ENCODE measurements at regions not wholly inside any gene's neighbourhood (a gene's known extent, or its start where the extent isn't known, plus 50 kb on each side); places are given as distances from the start of the nearest gene placed in this dataset.

- Histone ChIP-seq H3K9me3 (ENCODE audit: control insufficient read depth in 1 of 2, low read length in 2 of 2) (no peaks in the 10 kb centered on the region), H3K36me3 (ENCODE audit: insufficient read depth, low read length) (no peaks in the 10 kb centered on the region), H3K27ac (ENCODE audit: low read depth, low read length) (no peak overlapping the region), H3K4me1 (ENCODE audit: insufficient read depth, low read length) (no peaks in the 10 kb centered on the region), H3K4me3 (ENCODE audit: low read length in 2 of 2) (no peak overlapping the region), H3K27me3 (ENCODE audit: insufficient read depth, low read length) (no peaks in the 10 kb centered on the region)
- Mint-ChIP-seq H3K4me3 (no peak overlapping the region), H3K27ac (no peak overlapping the region), H3K27me3 (peaks cover 12 to 13% of the 10 kb centered on the region in 2 donors), H3K36me3 (no peaks in the 10 kb centered on the region), H3K9me3 (peaks cover 0 to 2% (median 0%) of the 10 kb centered on the region in 8 donors), H3K4me1 (no peaks in the 10 kb centered on the region)
- intact Hi-C loops (cut with micrococcal nuclease): no loop called here
- no peak for DNase-seq
- ChIA-PET POLR2A (ENCODE audit: partially characterized antibody) (no interaction called here), CTCF (ENCODE audit: partially characterized antibody) (no interaction called here)
These were observed 63.7 kb upstream of the PSMD7 start for GRCh38 chr16:74232806-74233465.

DNA sequence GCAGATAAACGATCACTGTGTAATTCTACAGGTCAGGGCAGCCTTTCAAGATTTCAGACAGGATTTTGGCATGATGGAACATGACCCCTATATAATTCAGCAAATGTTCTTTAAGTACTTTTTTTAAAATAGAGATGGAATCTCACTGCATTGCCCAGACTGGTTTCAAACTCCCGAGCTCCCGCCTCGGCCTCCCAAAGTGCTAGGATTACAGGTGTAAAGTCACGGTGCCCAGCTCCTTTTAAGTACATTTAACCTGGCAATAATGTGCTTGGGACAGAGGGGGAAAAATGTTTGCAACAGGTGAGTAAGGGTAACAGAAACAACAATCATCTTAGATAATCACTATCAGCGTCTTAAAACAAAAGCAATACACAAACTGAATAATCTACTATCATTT is 66.5 kb upstream of the PSMD7 start:
- H3K36me3 Mint-ChIP-seq: no peaks in the 10 kb centered on the region
- no peaks in the 10 kb centered on the region for H3K27me3 ChIP-seq (ENCODE audit: insufficient read depth, low read length)
- H3K4me1 ChIP-seq (ENCODE audit: insufficient read depth, low read length): no peaks in the 10 kb centered on the region
- H3K27ac ChIP-seq (ENCODE audit: low read depth, low read length): no peak overlapping the region
- peaks cover 10% of the 10 kb centered on the region in 2 donors for H3K27me3 Mint-ChIP-seq
- H3K27ac Mint-ChIP-seq: no peak overlapping the region
- H3K36me3 ChIP-seq (ENCODE audit: insufficient read depth, low read length): no peaks in the 10 kb centered on the region
- H3K9me3 Mint-ChIP-seq: peaks cover 0 to 4% (median 0%) of the 10 kb centered on the region in 8 donors
- no peak for DNase-seq
- intact Hi-C loops (cut with micrococcal nuclease): no loop called here
- ChIA-PET POLR2A (ENCODE audit: partially characterized antibody) (no interaction called here), CTCF (ENCODE audit: partially characterized antibody) (no interaction called here)
- H3K4me3 ChIP-seq (ENCODE audit: low read length in 2 of 2): no peak overlapping the region
- H3K4me1 Mint-ChIP-seq: no peaks in the 10 kb centered on the region
- H3K9me3 ChIP-seq (ENCODE audit: control insufficient read depth in 1 of 2, low read length in 2 of 2): no peaks in the 10 kb centered on the region
- H3K4me3 Mint-ChIP-seq: no peak overlapping the region

DNA sequence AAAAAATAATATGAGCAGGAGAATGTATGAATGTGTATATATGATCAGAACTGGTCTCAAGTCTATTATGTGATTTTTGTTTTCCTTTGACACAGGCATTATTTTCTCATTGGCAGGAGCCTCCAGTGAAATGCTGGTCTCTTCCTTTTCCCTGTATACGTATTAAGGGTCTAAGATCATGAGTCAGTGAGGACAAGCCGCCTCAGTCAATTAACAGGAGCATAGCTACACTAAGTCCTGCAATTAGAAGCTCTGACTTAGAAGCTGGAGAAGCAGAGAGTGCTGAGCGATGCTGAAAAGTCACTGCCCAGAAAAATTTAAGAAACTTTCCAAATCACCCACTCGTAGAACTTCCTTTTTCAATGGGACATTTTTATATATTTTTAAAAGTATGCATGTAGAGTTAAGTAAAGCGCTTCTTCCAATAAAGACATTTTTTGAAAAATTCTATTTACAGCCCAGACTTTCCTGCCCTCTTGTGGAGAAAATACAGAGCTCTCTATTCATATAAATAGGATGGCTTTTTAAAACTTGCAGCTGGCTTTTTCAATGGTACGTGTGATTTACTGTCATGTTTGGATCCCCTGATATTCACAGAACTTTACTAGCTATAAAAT is 70.2 kb upstream of the PSMD7 start:
- H3K4me3 ChIP-seq (ENCODE audit: low read length in 2 of 2): no peak overlapping the region
- Mint-ChIP-seq H3K36me3 (no peaks in the 10 kb centered on the region), H3K4me3 (no peak overlapping the region), H3K27me3 (peaks cover 10 to 14% of the 10 kb centered on the region in 2 donors), H3K27ac (no peak overlapping the region), H3K4me1 (no peaks in the 10 kb centered on the region), H3K9me3 (peaks cover 0 to 4% (median 0%) of the 10 kb centered on the region in 8 donors)
- H3K4me1 ChIP-seq (ENCODE audit: insufficient read depth, low read length): no peaks in the 10 kb centered on the region
- H3K27ac ChIP-seq (ENCODE audit: low read depth, low read length): no peak overlapping the region
- intact Hi-C loops (cut with micrococcal nuclease): no loop called here
- POLR2A ChIA-PET (ENCODE audit: partially characterized antibody): no interaction called here
- no peaks in the 10 kb centered on the region for H3K36me3 ChIP-seq (ENCODE audit: insufficient read depth, low read length)
- CTCF ChIA-PET (ENCODE audit: partially characterized antibody): no interaction called here
- no peaks in the 10 kb centered on the region for H3K27me3 ChIP-seq (ENCODE audit: insufficient read depth, low read length)
- no peaks in the 10 kb centered on the region for H3K9me3 ChIP-seq (ENCODE audit: control insufficient read depth in 1 of 2, low read length in 2 of 2)
- DNase-seq: no peak

GRCh38 chr16:74224828-74225612 is 71.6 kb upstream of the PSMD7 start:
- H3K9me3 ChIP-seq (ENCODE audit: control insufficient read depth in 1 of 2, low read length in 2 of 2): no peaks in the 10 kb centered on the region
- H3K4me1 Mint-ChIP-seq: no peaks in the 10 kb centered on the region
- no peak for DNase-seq
- H3K4me3 Mint-ChIP-seq: no peak overlapping the region
- H3K27ac ChIP-seq (ENCODE audit: low read depth, low read length): no peak overlapping the region
- H3K36me3 Mint-ChIP-seq: no peaks in the 10 kb centered on the region
- H3K27me3 Mint-ChIP-seq: peaks cover 9 to 13% of the 10 kb centered on the region in 2 donors
- POLR2A ChIA-PET (ENCODE audit: partially characterized antibody): no interaction called here
- no peaks in the 10 kb centered on the region for H3K4me1 ChIP-seq (ENCODE audit: insufficient read depth, low read length)
- H3K4me3 ChIP-seq (ENCODE audit: low read length in 2 of 2): no peak overlapping the region
- peaks cover 0 to 4% (median 0%) of the 10 kb centered on the region in 8 donors for H3K9me3 Mint-ChIP-seq
- intact Hi-C loops (cut with micrococcal nuclease): no loop called here
- H3K27ac Mint-ChIP-seq: no peak overlapping the region
- no peaks in the 10 kb centered on the region for H3K27me3 ChIP-seq (ENCODE audit: insufficient read depth, low read length)
- CTCF ChIA-PET (ENCODE audit: partially characterized antibody): no interaction called here
- no peaks in the 10 kb centered on the region for H3K36me3 ChIP-seq (ENCODE audit: insufficient read depth, low read length)

DNA sequence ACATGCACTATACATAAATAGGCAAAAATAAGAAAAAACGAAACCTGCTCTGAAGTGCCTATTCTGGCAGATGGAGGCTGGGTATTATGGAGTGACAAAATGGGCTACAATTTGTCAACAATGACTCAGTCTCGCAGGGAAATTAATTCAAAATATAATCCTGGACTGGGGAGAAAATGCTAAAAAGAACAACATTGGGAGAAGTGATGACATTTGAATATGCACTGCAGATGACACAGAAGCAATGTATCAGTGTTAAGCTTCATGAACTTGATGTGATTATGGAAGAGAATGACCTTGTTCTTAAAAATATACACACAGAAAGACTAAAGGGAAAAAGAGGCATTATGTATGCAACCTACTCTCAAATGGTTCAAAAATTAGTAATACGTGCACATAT is 74.8 kb upstream of the PSMD7 start:
- intact Hi-C loops (cut with micrococcal nuclease): no loop called here
- no peak overlapping the region for H3K27ac Mint-ChIP-seq
- no peak overlapping the region for H3K4me3 Mint-ChIP-seq
- H3K27me3 Mint-ChIP-seq: peaks cover 2 to 9% of the 10 kb centered on the region in 2 donors
- Histone ChIP-seq H3K4me1 (ENCODE audit: insufficient read depth, low read length) (no peaks in the 10 kb centered on the region), H3K36me3 (ENCODE audit: insufficient read depth, low read length) (no peaks in the 10 kb centered on the region), H3K27ac (ENCODE audit: low read depth, low read length) (no peak overlapping the region), H3K27me3 (ENCODE audit: insufficient read depth, low read length) (no peaks in the 10 kb centered on the region), H3K9me3 (ENCODE audit: control insufficient read depth in 1 of 2, low read length in 2 of 2) (no peaks in the 10 kb centered on the region), H3K4me3 (ENCODE audit: low read length in 2 of 2) (no peak overlapping the region)
- ChIA-PET CTCF (ENCODE audit: partially characterized antibody) (no interaction called here), POLR2A (ENCODE audit: partially characterized antibody) (no interaction called here)
- DNase-seq: no peak
- no peaks in the 10 kb centered on the region for H3K4me1 Mint-ChIP-seq
- H3K9me3 Mint-ChIP-seq: peaks cover 0 to 2% (median 0%) of the 10 kb centered on the region in 8 donors
- no peaks in the 10 kb centered on the region for H3K36me3 Mint-ChIP-seq

DNA sequence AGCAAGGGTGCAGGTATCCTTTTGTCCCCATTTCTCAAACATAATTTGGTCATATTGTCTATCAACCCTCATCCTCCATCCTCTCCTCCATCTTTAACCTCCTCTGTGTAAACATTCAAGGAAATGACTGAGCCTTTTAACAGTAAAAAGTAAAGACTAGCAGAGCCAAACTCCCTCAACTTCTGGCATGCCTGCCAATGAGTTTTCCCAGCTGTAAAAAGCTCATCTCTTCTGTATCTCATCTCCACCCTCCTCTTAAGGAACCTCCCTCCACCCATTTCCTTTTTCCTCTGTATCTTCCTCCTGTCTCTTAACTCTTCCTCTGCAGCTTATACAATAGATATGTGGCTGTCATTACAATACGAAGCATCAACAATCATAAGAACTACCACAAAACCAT is 76.9 kb upstream of the PSMD7 start:
- no peak overlapping the region for H3K4me3 Mint-ChIP-seq
- peaks cover 0 to 7% of the 10 kb centered on the region in 2 donors for H3K27me3 Mint-ChIP-seq
- intact Hi-C loops (cut with micrococcal nuclease): no loop called here
- H3K9me3 Mint-ChIP-seq: no peaks in the 10 kb centered on the region
- H3K4me3 ChIP-seq (ENCODE audit: low read length in 2 of 2): no peak overlapping the region
- no peaks in the 10 kb centered on the region for H3K27me3 ChIP-seq (ENCODE audit: insufficient read depth, low read length)
- H3K4me1 ChIP-seq (ENCODE audit: insufficient read depth, low read length): no peaks in the 10 kb centered on the region
- no peak overlapping the region for H3K27ac Mint-ChIP-seq
- DNase-seq: no peak
- H3K4me1 Mint-ChIP-seq: no peaks in the 10 kb centered on the region
- no peaks in the 10 kb centered on the region for H3K36me3 Mint-ChIP-seq
- ChIA-PET CTCF (ENCODE audit: partially characterized antibody) (no interaction called here), POLR2A (ENCODE audit: partially characterized antibody) (no interaction called here)
- no peak overlapping the region for H3K27ac ChIP-seq (ENCODE audit: low read depth, low read length)
- no peaks in the 10 kb centered on the region for H3K9me3 ChIP-seq (ENCODE audit: control insufficient read depth in 1 of 2, low read length in 2 of 2)
- H3K36me3 ChIP-seq (ENCODE audit: insufficient read depth, low read length): no peaks in the 10 kb centered on the region

DNA sequence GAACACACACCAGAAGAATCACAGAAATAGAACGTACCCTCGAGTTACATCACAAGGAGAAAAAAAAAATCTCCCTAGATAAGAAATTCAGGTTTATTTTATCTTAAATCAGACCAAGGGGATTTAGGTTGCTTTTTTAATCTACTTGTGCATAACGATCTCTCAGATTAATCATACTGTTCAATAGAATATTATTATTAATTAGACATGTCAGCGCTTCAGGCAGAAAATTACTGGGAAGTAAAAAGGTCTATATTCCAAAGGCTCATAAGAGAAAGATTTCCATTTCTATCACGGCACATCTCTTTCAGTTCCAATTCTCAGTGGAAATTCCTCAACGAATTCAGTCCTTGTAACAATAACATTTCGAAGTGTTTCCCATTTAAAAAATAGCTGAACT is 77.7 kb upstream of the PSMD7 start:
- ChIA-PET POLR2A (ENCODE audit: partially characterized antibody) (no interaction called here), CTCF (ENCODE audit: partially characterized antibody) (no interaction called here)
- H3K9me3 Mint-ChIP-seq: no peaks in the 10 kb centered on the region
- Histone ChIP-seq H3K4me3 (ENCODE audit: low read length in 2 of 2) (no peak overlapping the region), H3K4me1 (ENCODE audit: insufficient read depth, low read length) (no peaks in the 10 kb centered on the region), H3K36me3 (ENCODE audit: insufficient read depth, low read length) (no peaks in the 10 kb centered on the region), H3K27me3 (ENCODE audit: insufficient read depth, low read length) (no peaks in the 10 kb centered on the region), H3K9me3 (ENCODE audit: control insufficient read depth in 1 of 2, low read length in 2 of 2) (no peaks in the 10 kb centered on the region), H3K27ac (ENCODE audit: low read depth, low read length) (no peak overlapping the region)
- intact Hi-C loops (cut with micrococcal nuclease): no loop called here
- no peaks in the 10 kb centered on the region for H3K36me3 Mint-ChIP-seq
- H3K4me3 Mint-ChIP-seq: no peak overlapping the region
- peaks cover 2 to 5% of the 10 kb centered on the region in 2 donors for H3K27me3 Mint-ChIP-seq
- no peak overlapping the region for H3K27ac Mint-ChIP-seq
- no peak for DNase-seq
- H3K4me1 Mint-ChIP-seq: no peaks in the 10 kb centered on the region
